ENCODE measurements at regions not wholly inside any gene's neighbourhood (a gene's known extent, or its start where the extent isn't known, plus 50 kb on each side); places are given as distances from the start of the nearest gene placed in this dataset.

DNA sequence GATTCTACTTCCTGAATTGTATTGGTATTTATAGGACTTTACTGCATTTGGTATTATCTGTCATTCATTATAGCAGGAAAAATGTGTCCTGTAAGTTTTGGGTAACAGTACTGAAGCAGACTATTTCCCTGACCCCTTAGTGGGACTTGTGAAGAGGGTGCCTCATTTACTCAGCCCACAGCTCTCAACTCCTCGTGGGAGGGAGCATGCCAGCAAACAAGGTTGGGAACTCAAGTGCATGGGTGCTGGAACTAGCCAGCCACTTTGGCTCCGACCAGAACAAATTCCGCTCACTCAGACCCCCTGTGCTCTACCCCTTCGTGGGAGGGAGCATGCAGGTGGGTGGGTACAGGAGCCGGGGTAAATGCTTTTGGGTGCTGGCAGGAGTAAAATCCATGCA lies 1773.5 kb upstream of the WWC1 start:
- no peak overlapping the region for H3K4me3 Mint-ChIP-seq
- H3K27me3 Mint-ChIP-seq (ENCODE audit: insufficient read depth), result no peaks in the 10 kb centered on the region
- H3K9me3 ChIP-seq (ENCODE audit: control insufficient read depth, low read length), result no peaks in the 10 kb centered on the region
- DNase-seq, result peak; percentile 33
- H3K27me3 ChIP-seq (ENCODE audit: control insufficient read depth, insufficient read depth, low read length, poor library complexity, severe bottlenecking), result no peaks in the 10 kb centered on the region
- no peak overlapping the region for H3K9ac ChIP-seq (ENCODE audit: extremely low read depth, low read length, poor library complexity, severe bottlenecking)
- no peaks in the 10 kb centered on the region for H3K9me3 Mint-ChIP-seq
- H3K4me3 ChIP-seq (ENCODE audit: low read length), result no peak overlapping the region
- no peak overlapping the region for H3K27ac ChIP-seq (ENCODE audit: low read depth, low read length)
- H3K4me1 Mint-ChIP-seq, result no peaks in the 10 kb centered on the region
- H3K4me1 ChIP-seq (ENCODE audit: control insufficient read depth, insufficient read depth, low read length), result no peaks in the 10 kb centered on the region
- TF ChIP-seq, protein P1, sequence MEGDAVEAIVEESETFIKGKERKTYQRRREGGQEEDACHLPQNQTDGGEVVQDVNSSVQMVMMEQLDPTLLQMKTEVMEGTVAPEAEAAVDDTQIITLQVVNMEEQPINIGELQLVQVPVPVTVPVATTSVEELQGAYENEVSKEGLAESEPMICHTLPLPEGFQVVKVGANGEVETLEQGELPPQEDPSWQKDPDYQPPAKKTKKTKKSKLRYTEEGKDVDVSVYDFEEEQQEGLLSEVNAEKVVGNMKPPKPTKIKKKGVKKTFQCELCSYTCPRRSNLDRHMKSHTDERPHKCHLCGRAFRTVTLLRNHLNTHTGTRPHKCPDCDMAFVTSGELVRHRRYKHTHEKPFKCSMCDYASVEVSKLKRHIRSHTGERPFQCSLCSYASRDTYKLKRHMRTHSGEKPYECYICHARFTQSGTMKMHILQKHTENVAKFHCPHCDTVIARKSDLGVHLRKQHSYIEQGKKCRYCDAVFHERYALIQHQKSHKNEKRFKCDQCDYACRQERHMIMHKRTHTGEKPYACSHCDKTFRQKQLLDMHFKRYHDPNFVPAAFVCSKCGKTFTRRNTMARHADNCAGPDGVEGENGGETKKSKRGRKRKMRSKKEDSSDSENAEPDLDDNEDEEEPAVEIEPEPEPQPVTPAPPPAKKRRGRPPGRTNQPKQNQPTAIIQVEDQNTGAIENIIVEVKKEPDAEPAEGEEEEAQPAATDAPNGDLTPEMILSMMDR (conservative IDR thresholded peaks at IDR 0.05), result no peak
- H3K36me3 Mint-ChIP-seq (ENCODE audit: low read depth), result no peaks in the 10 kb centered on the region
- no peak overlapping the region for H3K27ac Mint-ChIP-seq
- H3K36me3 ChIP-seq (ENCODE audit: control insufficient read depth, insufficient read depth, low read length), result no peaks in the 10 kb centered on the region
- WGBS, 2 experiments (ENCODE audit: insufficient coverage in 1 of 2, insufficient read length in 1 of 2), result 92 to 93% methylated on average over 4 to 5 of the region's 5 CpGs

DNA sequence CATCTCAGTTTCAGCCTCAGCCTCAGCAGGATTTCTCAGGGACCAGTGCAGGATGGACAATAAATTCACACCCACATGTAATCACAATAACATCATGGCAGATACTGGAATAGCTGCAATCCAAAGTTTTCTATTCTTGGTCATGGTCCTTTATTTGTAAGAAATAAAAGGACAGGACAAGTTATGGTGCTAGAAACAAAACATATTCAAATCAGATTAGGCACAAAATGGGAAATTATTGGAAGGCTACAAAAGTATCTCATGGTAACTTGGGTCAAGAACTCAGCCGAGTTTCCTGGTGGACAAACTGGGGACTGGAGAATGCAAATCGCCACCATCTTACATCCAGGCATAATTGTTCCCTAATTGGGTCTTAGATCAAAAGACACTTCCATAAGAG lies 1768.2 kb upstream of the WWC1 start:
- no peaks in the 10 kb centered on the region for H3K27me3 ChIP-seq (ENCODE audit: control insufficient read depth, insufficient read depth, low read length, poor library complexity, severe bottlenecking)
- 89 to 92% methylated on average over 2 of the region's 2 CpGs for WGBS, 2 experiments (ENCODE audit: insufficient coverage in 1 of 2, insufficient read length in 1 of 2)
- H3K9me3 Mint-ChIP-seq, result no peaks in the 10 kb centered on the region
- no peaks in the 10 kb centered on the region for H3K36me3 ChIP-seq (ENCODE audit: control insufficient read depth, insufficient read depth, low read length)
- H3K27me3 Mint-ChIP-seq (ENCODE audit: insufficient read depth), result no peaks in the 10 kb centered on the region
- no peak overlapping the region for H3K27ac Mint-ChIP-seq
- H3K27ac ChIP-seq (ENCODE audit: low read depth, low read length), result no peak overlapping the region
- H3K4me1 Mint-ChIP-seq, result no peaks in the 10 kb centered on the region
- H3K9me3 ChIP-seq (ENCODE audit: control insufficient read depth, low read length), result no peaks in the 10 kb centered on the region
- no peak overlapping the region for H3K4me3 ChIP-seq (ENCODE audit: low read length)
- no peak overlapping the region for H3K9ac ChIP-seq (ENCODE audit: extremely low read depth, low read length, poor library complexity, severe bottlenecking)
- no peaks in the 10 kb centered on the region for H3K36me3 Mint-ChIP-seq (ENCODE audit: low read depth)
- H3K4me1 ChIP-seq (ENCODE audit: control insufficient read depth, insufficient read depth, low read length), result no peaks in the 10 kb centered on the region
- no peak for DNase-seq
- TF ChIP-seq, protein P1 (conservative IDR thresholded peaks at IDR 0.05), result peak; percentile 35
- no peak overlapping the region for H3K4me3 Mint-ChIP-seq

DNA sequence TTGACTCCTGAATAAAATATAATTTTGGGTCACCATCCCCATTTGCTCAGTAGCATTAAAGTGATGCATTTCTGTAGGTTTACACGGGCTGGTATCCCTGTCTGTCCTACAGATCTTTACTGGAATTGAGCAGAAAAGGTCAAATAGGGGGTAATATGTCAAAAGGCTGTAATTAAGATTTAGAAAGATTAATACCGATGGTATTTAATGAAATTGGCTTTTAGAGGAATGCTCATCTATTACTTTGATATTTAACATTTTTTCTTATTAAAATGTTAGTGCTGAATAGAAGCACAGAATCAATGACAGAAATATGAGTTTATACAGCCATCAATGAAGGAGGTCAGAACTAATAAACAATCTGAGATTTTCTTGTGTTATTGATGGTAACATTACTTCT lies 1762.2 kb upstream of the WWC1 start:
- Mint-ChIP-seq H3K27ac (no peak overlapping the region), H3K9me3 (no peaks in the 10 kb centered on the region), H3K27me3 (ENCODE audit: insufficient read depth) (no peaks in the 10 kb centered on the region), H3K4me3 (no peak overlapping the region), H3K4me1 (no peaks in the 10 kb centered on the region), H3K36me3 (ENCODE audit: low read depth) (no peaks in the 10 kb centered on the region)
- Histone ChIP-seq H3K36me3 (ENCODE audit: control insufficient read depth, insufficient read depth, low read length) (no peaks in the 10 kb centered on the region), H3K9ac (ENCODE audit: extremely low read depth, low read length, poor library complexity, severe bottlenecking) (no peak overlapping the region), H3K4me1 (ENCODE audit: control insufficient read depth, insufficient read depth, low read length) (no peaks in the 10 kb centered on the region), H3K4me3 (ENCODE audit: low read length) (no peak overlapping the region), H3K27me3 (ENCODE audit: control insufficient read depth, insufficient read depth, low read length, poor library complexity, severe bottlenecking) (no peaks in the 10 kb centered on the region), H3K27ac (ENCODE audit: low read depth, low read length) (no peak overlapping the region), H3K9me3 (ENCODE audit: control insufficient read depth, low read length) (no peaks in the 10 kb centered on the region)
- no peak for DNase-seq
- TF ChIP-seq, protein P1 (conservative IDR thresholded peaks at IDR 0.05), result no peak
- 13 to 45% methylated on average over 1 to 2 of the region's 2 CpGs for WGBS, 2 experiments (ENCODE audit: insufficient coverage in 1 of 2, insufficient read length in 1 of 2)

All from endodermal cell (in vitro differentiated cells).